HG03045 (cell line): ENCODE measurements at regions not wholly inside any gene's neighbourhood (a gene's known extent, or its start where the extent isn't known, plus 50 kb on each side); places are given as distances from the start of the nearest gene placed in this dataset.

Experiments used
- ATAC-seq: cut with Tn5 transposase; IDR thresholded peaks from one replicate; pipeline ENCODE4 v1.9.1; 2021; ENCODE audit warnings: mild to moderate bottlenecking, moderate library complexity; ENCODE audit not compliant: unreplicated experiment

DNA sequence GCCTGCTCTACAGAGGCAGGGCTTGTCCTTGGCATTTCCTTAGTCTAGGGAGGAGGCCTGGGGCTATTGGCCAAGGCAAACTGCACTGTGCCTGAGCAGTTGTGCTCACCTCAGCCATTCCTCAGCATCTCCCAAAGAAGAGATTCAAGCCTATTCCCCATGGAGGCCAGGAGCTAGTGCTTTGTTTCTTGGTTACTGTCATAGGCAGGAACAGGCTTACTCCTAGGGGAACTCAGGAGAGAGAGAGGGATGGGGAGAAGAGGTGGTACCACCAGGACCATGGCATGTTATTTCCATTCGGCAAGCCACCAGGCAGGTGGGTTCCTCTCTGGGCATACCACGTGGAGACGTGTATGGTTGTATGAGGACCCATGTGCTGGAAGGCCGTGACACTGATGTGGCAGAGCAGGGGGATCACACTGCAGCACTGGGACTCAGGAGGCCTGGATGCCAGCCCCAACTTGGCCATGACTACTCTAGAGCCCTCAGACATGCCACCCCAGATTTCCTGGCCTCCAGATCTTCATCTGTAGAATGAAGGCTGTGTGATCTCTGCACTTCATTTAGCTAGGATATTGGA is 233.7 kb downstream of the LOXHD1 start:
- no peak for ATAC-seq

DNA sequence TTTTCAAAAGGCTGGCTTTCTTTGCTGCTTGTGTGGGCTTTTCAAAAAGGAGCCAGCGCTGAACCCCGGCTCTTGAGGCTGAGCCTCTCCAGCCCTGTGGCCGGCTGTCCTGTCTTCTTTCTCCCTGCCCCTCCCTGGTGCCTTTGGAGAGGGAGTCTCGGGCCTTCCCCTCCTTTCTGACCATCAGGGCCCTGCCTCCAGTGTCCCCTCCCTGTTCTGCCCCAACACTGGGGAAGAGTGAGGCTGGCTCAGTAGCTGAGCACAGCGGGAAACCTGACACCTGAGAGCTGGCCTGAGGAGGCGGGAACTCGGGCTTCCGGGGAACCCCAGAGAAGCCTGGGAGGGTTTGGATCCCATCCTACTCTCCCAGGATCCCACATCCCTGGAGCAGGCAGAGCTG is 232.1 kb downstream of the LOXHD1 start:
- no peak for ATAC-seq

GRCh38 chr18:46425511-46425910 is 231.5 kb downstream of the LOXHD1 start:
- ATAC-seq: no peak

DNA sequence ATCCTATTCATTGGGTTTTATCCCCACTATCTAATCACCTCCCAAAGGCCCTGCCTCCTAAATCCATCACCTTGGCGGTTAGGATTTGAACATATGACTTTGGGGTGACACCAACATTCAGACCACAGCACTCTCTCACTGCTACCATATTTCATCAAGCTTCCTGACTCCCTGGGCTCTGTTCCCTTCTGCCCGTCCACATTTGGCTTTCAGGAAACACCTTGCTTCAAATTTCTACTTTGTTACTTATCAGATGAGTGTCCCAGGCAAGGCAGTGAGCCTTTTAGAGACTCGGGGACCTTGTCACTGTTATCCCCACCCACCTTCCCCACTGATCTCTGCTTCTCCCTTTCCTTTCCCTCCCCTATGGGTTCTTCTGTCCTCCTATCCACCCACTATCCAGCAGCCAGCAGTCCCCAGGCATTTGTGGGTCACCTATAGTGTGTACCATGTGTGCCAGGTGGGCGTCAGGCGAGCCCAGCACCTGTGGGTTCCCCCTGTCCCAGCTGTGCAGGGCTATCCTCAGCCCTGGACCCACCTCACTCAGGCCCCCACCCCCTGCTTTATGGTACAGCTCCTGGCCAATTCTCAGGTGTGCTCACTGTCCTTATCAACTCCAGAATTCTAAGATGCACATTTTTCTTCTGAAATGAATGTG is 230.9 kb downstream of the LOXHD1 start:
- ATAC-seq: no peak

DNA sequence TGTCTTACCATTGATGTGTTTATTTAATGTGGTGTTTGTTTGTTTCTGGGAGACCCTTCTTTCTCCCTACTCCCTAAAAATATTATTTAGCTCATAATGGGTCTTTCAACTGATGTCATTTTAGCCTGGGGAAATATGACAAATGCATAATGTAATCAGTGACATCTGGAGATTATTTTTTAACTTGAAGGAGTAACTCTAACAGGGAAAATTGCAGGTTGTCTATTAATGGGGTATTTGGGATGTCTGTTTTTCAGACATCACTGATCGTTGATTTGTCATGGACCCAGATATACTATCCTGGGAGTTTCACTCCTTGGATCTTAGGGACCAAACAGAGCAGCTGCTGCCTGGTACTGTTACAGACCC is 230.4 kb downstream of the LOXHD1 start:
- no peak for ATAC-seq
